Panc1 (cell line): ENCODE measurements at regions not wholly inside any gene's neighbourhood (a gene's known extent, or its start where the extent isn't known, plus 50 kb on each side); places are given as distances from the start of the nearest gene placed in this dataset.

Source experiments
- ATAC-seq: fragments of 200-7000 bp; cut with Tn5 transposase; 2 replicates; pipeline ENCODE4 v1.9.1; 2020; ENCODE audit warnings: mild to moderate bottlenecking, moderate library complexity
- BruUV-seq: library from RNA; stranded (reverse); fragments of 400-500 nt; replicated peaks from 2 replicates; lab custom pipeline; 2021; lab: Mats Ljungman, UMichigan
- CTCF ChIA-PET: fragments of 300-600 bp; sonication (Branson Sonifier 250); formaldehyde crosslinking; loops from one replicate; lab custom pipeline; 2022; ENCODE audit warnings: antibody characterized with exemption; lab: Charles Lee
- POLR2A ChIA-PET: fragments of 300-600 bp; sonication (Branson Sonifier 250); formaldehyde crosslinking; loops from one replicate; lab custom pipeline; 2022; ENCODE audit warnings: antibody characterized with exemption; lab: Charles Lee
- DNase-seq: peaks from one replicate; pipeline ENCODE4 v3.0.0-alpha.2; 2010; ENCODE audit warnings: low read depth, low spot score
- H3K27ac ChIP-seq: 2 replicates; pipeline ENCODE4 v1.5.1; 2011; ENCODE audit warnings: mild to moderate bottlenecking, low read length, inconsistent platforms
- H3K27me3 ChIP-seq: fragments of 200-500 bp; sonication (Bioruptor generic); 2 replicates; pipeline ENCODE4 v1.6.0; 2014; ENCODE audit warnings: low read length, inconsistent platforms; ENCODE audit not compliant: control insufficient read depth, insufficient read depth
- H3K36me3 ChIP-seq: fragments of 200-500 bp; sonication (Bioruptor generic); 2 replicates; pipeline ENCODE4 v1.5.1; 2014; ENCODE audit warnings: inconsistent platforms, mild to moderate bottlenecking, low read length, moderate library complexity; ENCODE audit not compliant: control insufficient read depth, insufficient read depth
- H3K4me1 ChIP-seq: 2 replicates; pipeline ENCODE4 v1.5.1; 2011; ENCODE audit warnings: inconsistent platforms, mild to moderate bottlenecking, low read length, moderate library complexity; ENCODE audit not compliant: control insufficient read depth, insufficient read depth
- H3K4me3 ChIP-seq, 2 experiments: 2 replicates each; pipeline ENCODE4 v1.5.1; 2011 to 2012; ENCODE audit warnings: low read depth in 2 of 2, low read length in 2 of 2, mild to moderate bottlenecking in 2 of 2, inconsistent platforms in 1 of 2, moderate library complexity in 1 of 2
- H3K9me3 ChIP-seq: fragments of 200-500 bp; sonication (Bioruptor generic); 2 replicates; pipeline ENCODE4 v1.5.1; 2014; ENCODE audit warnings: low read depth, mild to moderate bottlenecking, inconsistent platforms, low read length, moderate library complexity; ENCODE audit not compliant: control insufficient read depth, insufficient read depth
- CTCF ChIP-seq: fragments of 450-650 bp; IDR thresholded peaks from 2 replicates; pipeline ENCODE4 v1.5.1; 2017; ENCODE audit warnings: mild to moderate bottlenecking
- POLR2AphosphoS5 ChIP-seq: IDR thresholded peaks from 2 replicates; pipeline ENCODE4 v1.6.1; 2012; ENCODE audit warnings: mild to moderate bottlenecking, low read depth, low read length, moderate library complexity
- REST ChIP-seq, 2 experiments: IDR thresholded peaks; 2 replicates each; pipeline ENCODE4 v1.6.1; 2011 to 2012; ENCODE audit warnings: low read depth in 2 of 2, control low read depth in 1 of 2, low read length in 1 of 2, mild to moderate bottlenecking in 1 of 2, moderate library complexity in 1 of 2; ENCODE audit not compliant: insufficient read depth in 1 of 2
- SIN3A ChIP-seq: IDR thresholded peaks from 2 replicates; pipeline ENCODE4 v1.6.1; 2012; ENCODE audit warnings: low read depth, mild to moderate bottlenecking, low read length, moderate library complexity, borderline replicate concordance; ENCODE audit not compliant: insufficient read depth
- TCF7L2 ChIP-seq: IDR thresholded peaks from 2 replicates; pipeline ENCODE4 v1.6.1; 2011; ENCODE audit warnings: mild to moderate bottlenecking, low read depth, low read length, inconsistent platforms
- in situ Hi-C: cut with HindIII; loops from 2 replicates; pipeline ENCODE4 v1.10.0; 2016; ENCODE audit warnings: low sequenced_read_pairs, low pct_unique_long_range_greater_than_20kb
- intact Hi-C: fragments of 100-400 bp; cut with micrococcal nuclease; formaldehyde crosslinking; loops from one replicate; pipeline ENCODE4 v1.10.0; 2022; ENCODE audit not compliant: unreplicated experiment

GRCh38 chr4:38205261-38205660, 245.1 kb downstream of the PTTG2 start:
- in situ Hi-C loops, result no loop called here
- TF ChIP-seq POLR2AphosphoS5 (no peak), SIN3A (no peak), REST (IDR thresholded peaks at IDR 0.05; ENCODE audit: insufficient read depth in 1 of 2, low read depth in 2 of 2, low read length in 1 of 2) (no peak), TCF7L2 (no peak), CTCF (no peak)
- intact Hi-C loops, result no loop called here
- ChIA-PET CTCF (no interaction called here), POLR2A (no interaction called here)
- Histone ChIP-seq H3K27me3 (no peaks in the 10 kb centered on the region), H3K4me1 (no peaks in the 10 kb centered on the region), H3K9me3 (no peaks in the 10 kb centered on the region), H3K36me3 (no peaks in the 10 kb centered on the region), H3K4me3 (no peak overlapping the region), H3K27ac (no peak overlapping the region)
- BruUV-seq, result no TSS peak
- DNase-seq (no peak), ATAC-seq (no peak)

GRCh38 chr4:38207110-38207457, 246.9 kb downstream of the PTTG2 start:
- no peak for ATAC-seq
- Histone ChIP-seq H3K27ac (no peak overlapping the region), H3K4me1 (no peaks in the 10 kb centered on the region), H3K27me3 (no peaks in the 10 kb centered on the region), H3K4me3 (no peak overlapping the region), H3K36me3 (no peaks in the 10 kb centered on the region), H3K9me3 (no peaks in the 10 kb centered on the region)
- no peak for TF ChIP-seq CTCF
- no peak for TF ChIP-seq SIN3A
- no peak for TF ChIP-seq POLR2AphosphoS5
- no peak for TF ChIP-seq TCF7L2
- no peak for TF ChIP-seq REST (IDR thresholded peaks at IDR 0.05; ENCODE audit: insufficient read depth in 1 of 2, low read depth in 2 of 2, low read length in 1 of 2)
- CTCF ChIA-PET, result no interaction called here
- intact Hi-C loops, result no loop called here
- POLR2A ChIA-PET, result no interaction called here
- BruUV-seq, result no TSS peak
- no peak for DNase-seq
- in situ Hi-C loops, result no loop called here
